ENCODE measurements at regions not wholly inside any gene's neighbourhood (a gene's known extent, or its start where the extent isn't known, plus 50 kb on each side); places are given as distances from the start of the nearest gene placed in this dataset.

GRCh38 chr5:135205632-135206349 lies 171.8 kb upstream of the PITX1 start:
- TF ChIP-seq, protein P1, sequence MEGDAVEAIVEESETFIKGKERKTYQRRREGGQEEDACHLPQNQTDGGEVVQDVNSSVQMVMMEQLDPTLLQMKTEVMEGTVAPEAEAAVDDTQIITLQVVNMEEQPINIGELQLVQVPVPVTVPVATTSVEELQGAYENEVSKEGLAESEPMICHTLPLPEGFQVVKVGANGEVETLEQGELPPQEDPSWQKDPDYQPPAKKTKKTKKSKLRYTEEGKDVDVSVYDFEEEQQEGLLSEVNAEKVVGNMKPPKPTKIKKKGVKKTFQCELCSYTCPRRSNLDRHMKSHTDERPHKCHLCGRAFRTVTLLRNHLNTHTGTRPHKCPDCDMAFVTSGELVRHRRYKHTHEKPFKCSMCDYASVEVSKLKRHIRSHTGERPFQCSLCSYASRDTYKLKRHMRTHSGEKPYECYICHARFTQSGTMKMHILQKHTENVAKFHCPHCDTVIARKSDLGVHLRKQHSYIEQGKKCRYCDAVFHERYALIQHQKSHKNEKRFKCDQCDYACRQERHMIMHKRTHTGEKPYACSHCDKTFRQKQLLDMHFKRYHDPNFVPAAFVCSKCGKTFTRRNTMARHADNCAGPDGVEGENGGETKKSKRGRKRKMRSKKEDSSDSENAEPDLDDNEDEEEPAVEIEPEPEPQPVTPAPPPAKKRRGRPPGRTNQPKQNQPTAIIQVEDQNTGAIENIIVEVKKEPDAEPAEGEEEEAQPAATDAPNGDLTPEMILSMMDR (optimal IDR thresholded peaks at IDR 0.05 in 1 of 3, IDR thresholded peaks at IDR 0.05 in 1 of 3, conservative IDR thresholded peaks at IDR 0.05 in 1 of 3; ENCODE audit: extremely low read depth in 1 of 3, insufficient read depth in 2 of 3, low read length in 3 of 3): no peak
- TF ChIP-seq EZH2 (IDR thresholded peaks at IDR 0.05; ENCODE audit: low read length): no peak
